GM19324 (cell line): ENCODE measurements at regions not wholly inside any gene's neighbourhood (a gene's known extent, or its start where the extent isn't known, plus 50 kb on each side); places are given as distances from the start of the nearest gene placed in this dataset.

Source experiments
- ATAC-seq: cut with Tn5 transposase; IDR thresholded peaks from one replicate; pipeline ENCODE4 v1.9.1; 2021; ENCODE audit warnings: mild to moderate bottlenecking, moderate library complexity; ENCODE audit not compliant: unreplicated experiment, low FRiP score

- ATAC-seq = no peak
These were observed 54.1 kb upstream of the RAB6C start for GRCh38 chr2:129925381-129925780.

GRCh38 chr2:129927696-129928095, 51.8 kb upstream of the RAB6C start:
- no peak for ATAC-seq

GRCh38 chr2:129929321-129930290, 49.9 kb upstream of the RAB6C start:
- ATAC-seq = no peak
